ENCODE measurements at regions not wholly inside any gene's neighbourhood (a gene's known extent, or its start where the extent isn't known, plus 50 kb on each side); places are given as distances from the start of the nearest gene placed in this dataset.

GRCh38 chr7:119167431-119167830 is 942.9 kb downstream of the ANKRD7 start:
- CTCF ChIA-PET, result interaction anchor here (0.6 to 1.7 kb wide), 2 partner anchors 9 to 1258 kb away, joined by 3 to 6 read pairs; no protein-coding TSS in a partner anchor

GRCh38 chr7:119172043-119172442 is 947.5 kb downstream of the ANKRD7 start:
- Mint-ChIP-seq H3K9me3 (ENCODE audit: unreplicated experiment) (peaks cover under 1% of the 10 kb centered on the region), H3K27ac (ENCODE audit: low read depth, unreplicated experiment) (no peak overlapping the region), H3K4me1 (ENCODE audit: insufficient read depth, unreplicated experiment) (no peaks in the 10 kb centered on the region), H3K27me3 (ENCODE audit: insufficient read depth, unreplicated experiment) (peaks cover 45% of the 10 kb centered on the region), H3K36me3 (ENCODE audit: insufficient read depth, unreplicated experiment) (no peaks in the 10 kb centered on the region), H3K4me3 (ENCODE audit: unreplicated experiment) (no peak overlapping the region)
- no peak for DNase-seq (ENCODE audit: unreplicated experiment)
- ChIA-PET CTCF (no interaction called here), POLR2A (no interaction called here)
- intact Hi-C loops (cut with micrococcal nuclease), result loop anchor here (1.0 kb wide), 1 partner anchor 253 kb away; no protein-coding TSS in a partner anchor
- TF ChIP-seq CTCF (IDR thresholded peaks at IDR 0.05; ENCODE audit: unreplicated experiment), result no peak
- no TSS peak for BruUV-seq (replicated peaks)

More at GRCh38 chr7:119167431-119167830, 942.9 kb downstream of the ANKRD7 start:
- no peak for TF ChIP-seq CTCF (IDR thresholded peaks at IDR 0.05; ENCODE audit: unreplicated experiment)
- Mint-ChIP-seq H3K4me3 (ENCODE audit: unreplicated experiment) (no peak overlapping the region), H3K27me3 (ENCODE audit: insufficient read depth, unreplicated experiment) (peaks cover 38% of the 10 kb centered on the region), H3K9me3 (ENCODE audit: unreplicated experiment) (peaks cover 20% of the 10 kb centered on the region), H3K4me1 (ENCODE audit: insufficient read depth, unreplicated experiment) (no peaks in the 10 kb centered on the region), H3K27ac (ENCODE audit: low read depth, unreplicated experiment) (no peak overlapping the region), H3K36me3 (ENCODE audit: insufficient read depth, unreplicated experiment) (no peaks in the 10 kb centered on the region)
- intact Hi-C loops (cut with micrococcal nuclease), result no loop called here
- no peak for DNase-seq (ENCODE audit: unreplicated experiment)
- POLR2A ChIA-PET, result no interaction called here
- no TSS peak for BruUV-seq (replicated peaks)

- H3K9me3 Mint-ChIP-seq (ENCODE audit: unreplicated experiment), result no peaks in the 10 kb centered on the region
- no peak overlapping the region for H3K27ac Mint-ChIP-seq (ENCODE audit: low read depth, unreplicated experiment)
- H3K36me3 Mint-ChIP-seq (ENCODE audit: insufficient read depth, unreplicated experiment), result no peaks in the 10 kb centered on the region
- H3K4me3 Mint-ChIP-seq (ENCODE audit: unreplicated experiment), result no peak overlapping the region
- DNase-seq (ENCODE audit: unreplicated experiment), result peak; percentile 79
- peaks cover 75% of the 10 kb centered on the region for H3K27me3 Mint-ChIP-seq (ENCODE audit: insufficient read depth, unreplicated experiment)
- CTCF ChIA-PET, result interaction anchor here (0.6 to 2.9 kb wide), 40 partner anchors 8 to 1053 kb away, joined by 3 to 38 read pairs (median 4); no protein-coding TSS in a partner anchor
- no TSS peak for BruUV-seq (replicated peaks)
- TF ChIP-seq CTCF (IDR thresholded peaks at IDR 0.05; ENCODE audit: unreplicated experiment), result peak; percentile 78
- intact Hi-C loops (cut with micrococcal nuclease), result loop anchor here (1.0 to 5.0 kb wide), 3 partner anchors 258 to 919 kb away; no protein-coding TSS in a partner anchor
- POLR2A ChIA-PET, result no interaction called here
- H3K4me1 Mint-ChIP-seq (ENCODE audit: insufficient read depth, unreplicated experiment), result no peaks in the 10 kb centered on the region
Measured at GRCh38 chr7:119175911-119176627, 951.6 kb downstream of the ANKRD7 start.

GRCh38 chr7:119177863-119178262 is 953.4 kb downstream of the ANKRD7 start:
- no peak overlapping the region for H3K27ac Mint-ChIP-seq (ENCODE audit: low read depth, unreplicated experiment)
- H3K4me1 Mint-ChIP-seq (ENCODE audit: insufficient read depth, unreplicated experiment), result no peaks in the 10 kb centered on the region
- H3K4me3 Mint-ChIP-seq (ENCODE audit: unreplicated experiment), result no peak overlapping the region
- H3K9me3 Mint-ChIP-seq (ENCODE audit: unreplicated experiment), result no peaks in the 10 kb centered on the region
- peaks cover 75% of the 10 kb centered on the region for H3K27me3 Mint-ChIP-seq (ENCODE audit: insufficient read depth, unreplicated experiment)
- intact Hi-C loops (cut with micrococcal nuclease), result loop anchor here (5.0 kb wide), 1 partner anchor 921 kb away; no protein-coding TSS in a partner anchor
- TF ChIP-seq CTCF (IDR thresholded peaks at IDR 0.05; ENCODE audit: unreplicated experiment), result no peak
- DNase-seq (ENCODE audit: unreplicated experiment), result no peak
- no TSS peak for BruUV-seq (replicated peaks)
- ChIA-PET CTCF (interaction anchor here (0.6 to 2.9 kb wide), 7 partner anchors 10 to 814 kb away, joined by 3 to 38 read pairs (median 4); no protein-coding TSS in a partner anchor), POLR2A (interaction anchor here (0.6 kb wide), 1 partner anchor 559 kb away, joined by 3 read pairs; no protein-coding TSS in a partner anchor)
- no peaks in the 10 kb centered on the region for H3K36me3 Mint-ChIP-seq (ENCODE audit: insufficient read depth, unreplicated experiment)

Data from MCF 10A (cell line).